ENCODE measurements at regions not wholly inside any gene's neighbourhood (a gene's known extent, or its start where the extent isn't known, plus 50 kb on each side); places are given as distances from the start of the nearest gene placed in this dataset.

DNA sequence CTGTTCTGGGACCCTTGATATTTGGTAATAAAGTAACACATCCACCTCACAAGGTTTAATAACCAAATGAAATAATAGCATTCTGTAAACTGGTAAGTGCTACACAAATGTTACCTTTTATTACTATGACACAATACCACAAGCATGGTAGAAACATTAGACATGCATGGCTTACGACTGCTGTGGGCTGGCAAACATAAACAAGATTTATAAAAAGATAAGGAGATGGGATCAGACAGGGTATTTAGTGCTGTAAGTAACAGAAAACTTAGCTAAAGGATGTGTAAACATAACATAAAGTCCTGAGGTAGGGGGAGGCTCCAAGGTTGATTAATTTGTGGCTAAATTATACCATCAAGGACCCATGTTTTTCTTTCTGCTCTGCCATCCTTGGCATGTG, 212.6 kb downstream of the BARHL2 start:
- TF ChIP-seq POLR2AphosphoS5 (IDR thresholded peaks at IDR 0.05; ENCODE audit: low read depth, low read length) (no peak), POLR2A (IDR thresholded peaks at IDR 0.05; ENCODE audit: low read depth, low read length) (no peak), TAF1 (IDR thresholded peaks at IDR 0.05; ENCODE audit: low read depth, low read length) (no peak), SPI1 (IDR thresholded peaks at IDR 0.05; ENCODE audit: low read depth, low read length) (no peak), PAX5 (IDR thresholded peaks at IDR 0.05; ENCODE audit: insufficient read depth, low read length, severe bottlenecking) (no peak), POU2F2 (IDR thresholded peaks at IDR 0.05; ENCODE audit: low read depth, low read length) (no peak)
